HG02981 (cell line): ENCODE measurements at regions not wholly inside any gene's neighbourhood (a gene's known extent, or its start where the extent isn't known, plus 50 kb on each side); places are given as distances from the start of the nearest gene placed in this dataset.

Experiments used
- ATAC-seq: cut with Tn5 transposase; IDR thresholded peaks from one replicate; pipeline ENCODE4 v1.9.1; 2021; ENCODE audit warnings: mild to moderate bottlenecking, moderate library complexity; ENCODE audit not compliant: unreplicated experiment

- ATAC-seq = no peak
Observed at GRCh38 chr2:136062066-136062837, 55.7 kb downstream of the CXCR4 start.

GRCh38 chr2:136060416-136060815 is 57.5 kb downstream of the CXCR4 start:
- ATAC-seq = no peak

GRCh38 chr2:136059036-136059472 is 58.9 kb downstream of the CXCR4 start:
- ATAC-seq = peak; percentile 52

GRCh38 chr2:136058262-136058661 is 59.7 kb downstream of the CXCR4 start:
- ATAC-seq = no peak

GRCh38 chr2:136057802-136058140 is 60.2 kb downstream of the CXCR4 start:
- no peak for ATAC-seq

GRCh38 chr2:136057023-136057801 is 60.7 kb downstream of the CXCR4 start:
- peak; percentile 26 for ATAC-seq

- ATAC-seq = peak; percentile 37
Observed at GRCh38 chr2:136055929-136056688, 61.8 kb downstream of the CXCR4 start.

GRCh38 chr2:136054856-136055255 is 63.1 kb downstream of the CXCR4 start:
- no peak for ATAC-seq

- peak; percentile 32 for ATAC-seq
Observed at GRCh38 chr2:136052369-136053362, 65.3 kb downstream of the CXCR4 start.

GRCh38 chr2:136051725-136052048 is 66.3 kb upstream of the DARS1 start:
- ATAC-seq = no peak

GRCh38 chr2:136051001-136051724 is 65.7 kb upstream of the DARS1 start:
- ATAC-seq = peak; percentile 44

- ATAC-seq = no peak
Observed at GRCh38 chr2:136049991-136050920, 64.8 kb upstream of the DARS1 start.

GRCh38 chr2:136049011-136049742 is 63.8 kb upstream of the DARS1 start:
- no peak for ATAC-seq

- no peak for ATAC-seq
Observed at GRCh38 chr2:136045835-136046570, 60.6 kb upstream of the DARS1 start.

GRCh38 chr2:136045344-136045743 is 59.9 kb upstream of the DARS1 start:
- ATAC-seq = no peak
